Activated CD4-positive, alpha-beta T cell treated with anti-CD3 and anti-CD28 coated beads, Interleukin-2, amount 10 ng/mL, durations not matched to agents 7 days and 5 days (primary cell): ENCODE measurements at regions not wholly inside any gene's neighbourhood (a gene's known extent, or its start where the extent isn't known, plus 50 kb on each side); places are given as distances from the start of the nearest gene placed in this dataset.

Experiments
- CTCF ChIA-PET: fragments of 350-600 bp; sonication (Branson Sonifier 250); formaldehyde crosslinking; loops from one replicate; lab custom pipeline; 2021; ENCODE audit warnings: antibody characterized with exemption; lab: Charles Lee
- POLR2A ChIA-PET: fragments of 350-600 bp; sonication (Branson Sonifier 250); formaldehyde crosslinking; loops from one replicate; lab custom pipeline; 2021; ENCODE audit warnings: antibody characterized with exemption; lab: Charles Lee
- DNase-seq: peaks from one replicate; pipeline ENCODE4 v3.0.0-alpha.2; 2020
- H3K27ac Mint-ChIP-seq: one replicate; pipeline ENCODE4 v1.8.0; 2021; ENCODE audit warnings: mild to moderate bottlenecking, moderate library complexity, mixed read lengths
- H3K27me3 Mint-ChIP-seq: one replicate; pipeline ENCODE4 v1.8.0; 2021; ENCODE audit warnings: mixed read lengths
- H3K36me3 Mint-ChIP-seq: one replicate; pipeline ENCODE4 v1.8.0; 2021; ENCODE audit warnings: low read depth, mixed read lengths
- H3K4me1 Mint-ChIP-seq: one replicate; pipeline ENCODE4 v1.8.0; 2021; ENCODE audit warnings: mixed read lengths
- H3K4me3 Mint-ChIP-seq: one replicate; pipeline ENCODE4 v1.8.0; 2021; ENCODE audit warnings: mild to moderate bottlenecking, moderate library complexity, mixed read lengths
- H3K9me3 Mint-ChIP-seq: one replicate; pipeline ENCODE4 v1.8.0; 2021; ENCODE audit warnings: mixed read lengths

DNA sequence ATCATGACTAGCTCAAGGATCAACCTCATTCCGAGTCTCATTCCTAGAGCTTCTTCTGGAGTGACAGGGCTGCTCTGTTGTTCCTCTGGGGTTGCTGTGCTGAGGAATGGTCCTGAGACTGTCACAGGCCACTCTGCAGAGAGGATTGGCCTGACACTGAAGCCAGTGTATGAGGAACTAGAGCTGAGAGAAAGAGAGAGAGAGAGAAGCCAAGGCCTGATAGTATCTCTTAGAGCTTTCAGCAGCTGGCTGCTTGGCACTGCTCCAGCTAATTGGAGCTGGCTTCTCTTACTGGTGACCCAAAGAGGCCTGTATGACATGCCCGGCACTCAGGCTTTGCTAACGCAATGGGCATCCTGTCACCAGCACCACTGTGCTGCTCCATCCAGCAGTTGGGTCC is 73.4 kb upstream of the FLT1 start:
- no peaks in the 10 kb centered on the region for H3K9me3 Mint-ChIP-seq
- H3K4me3 Mint-ChIP-seq = no peak overlapping the region
- no peaks in the 10 kb centered on the region for H3K27me3 Mint-ChIP-seq
- POLR2A ChIA-PET = no interaction called here
- H3K27ac Mint-ChIP-seq = no peak overlapping the region
- no peak for DNase-seq
- H3K4me1 Mint-ChIP-seq = no peaks in the 10 kb centered on the region
- no peaks in the 10 kb centered on the region for H3K36me3 Mint-ChIP-seq
- CTCF ChIA-PET = interaction anchor here (1.2 kb wide), 1 partner anchor 25 kb away, joined by 3 read pairs; no protein-coding TSS in a partner anchor

DNA sequence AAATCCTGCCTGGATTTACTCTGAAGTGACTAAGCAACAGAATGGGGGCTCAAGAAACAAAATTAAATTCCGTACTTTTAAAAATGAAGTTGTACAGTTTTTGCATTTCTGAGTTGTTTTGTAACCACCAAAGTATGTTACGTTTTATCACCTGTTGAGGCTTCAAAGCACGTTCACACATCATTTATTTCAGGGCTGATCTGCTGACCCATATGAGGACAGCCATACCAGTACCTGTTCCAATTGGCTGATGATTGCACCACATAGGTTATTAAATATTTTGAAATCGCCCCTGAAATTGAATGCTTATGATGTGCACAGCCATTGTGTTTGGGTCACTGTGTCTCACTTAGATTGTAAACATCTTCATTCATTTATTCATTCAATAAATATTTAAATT is 72.0 kb upstream of the FLT1 start:
- Mint-ChIP-seq H3K4me1 (no peaks in the 10 kb centered on the region), H3K36me3 (no peaks in the 10 kb centered on the region), H3K27me3 (no peaks in the 10 kb centered on the region), H3K27ac (no peak overlapping the region), H3K9me3 (no peaks in the 10 kb centered on the region), H3K4me3 (no peak overlapping the region)
- CTCF ChIA-PET = no interaction called here
- POLR2A ChIA-PET = no interaction called here
- no peak for DNase-seq

DNA sequence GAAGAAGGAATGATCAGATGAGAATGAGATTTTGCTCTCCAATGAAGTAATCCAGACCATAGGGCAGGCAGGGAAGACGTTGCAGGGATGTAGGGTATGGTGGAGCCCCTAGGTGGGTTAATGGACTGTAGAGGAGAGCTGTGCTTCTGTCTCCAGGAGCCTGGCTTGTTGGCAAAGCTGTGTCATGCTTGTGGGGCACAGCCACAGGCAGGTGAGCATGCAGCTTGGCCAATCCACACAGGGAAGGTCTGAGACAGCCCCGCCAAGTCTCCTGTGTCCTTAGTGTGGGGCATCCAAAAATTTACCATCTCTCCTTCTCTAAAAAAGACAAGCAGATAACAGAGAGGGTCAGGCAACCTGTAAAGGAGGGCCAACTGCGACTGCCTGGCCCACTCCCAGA is 71.4 kb upstream of the FLT1 start:
- no peak for DNase-seq
- Mint-ChIP-seq H3K27ac (peak overlapping the region; percentile 17), H3K36me3 (no peaks in the 10 kb centered on the region), H3K4me3 (no peak overlapping the region), H3K9me3 (no peaks in the 10 kb centered on the region), H3K27me3 (no peaks in the 10 kb centered on the region), H3K4me1 (no peaks in the 10 kb centered on the region)
- POLR2A ChIA-PET = no interaction called here
- CTCF ChIA-PET = no interaction called here

DNA sequence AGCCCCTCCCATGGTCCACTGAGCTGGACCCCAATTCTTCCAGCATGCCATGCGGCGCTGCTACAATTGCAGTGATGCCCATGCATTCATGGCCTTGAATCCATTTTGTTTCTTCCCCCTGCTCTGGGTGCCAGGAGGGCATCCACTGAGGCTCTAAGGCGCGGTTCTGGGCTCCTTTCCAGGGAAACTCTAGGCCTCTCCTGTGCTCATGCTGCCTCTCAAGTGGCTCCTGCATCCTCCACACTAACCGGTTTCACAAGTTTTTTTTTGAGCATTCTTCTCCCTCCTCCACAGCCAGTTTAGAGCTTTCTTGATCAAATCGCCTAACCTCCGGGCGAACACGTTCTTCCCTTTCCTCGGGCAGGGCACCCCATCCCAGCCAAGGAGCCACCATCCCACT is 69.1 kb upstream of the FLT1 start:
- H3K36me3 Mint-ChIP-seq = no peaks in the 10 kb centered on the region
- H3K9me3 Mint-ChIP-seq = no peaks in the 10 kb centered on the region
- DNase-seq = no peak
- no peaks in the 10 kb centered on the region for H3K4me1 Mint-ChIP-seq
- ChIA-PET CTCF (no interaction called here), POLR2A (no interaction called here)
- H3K27ac Mint-ChIP-seq = no peak overlapping the region
- no peak overlapping the region for H3K4me3 Mint-ChIP-seq
- peaks cover 3% of the 10 kb centered on the region for H3K27me3 Mint-ChIP-seq

DNA sequence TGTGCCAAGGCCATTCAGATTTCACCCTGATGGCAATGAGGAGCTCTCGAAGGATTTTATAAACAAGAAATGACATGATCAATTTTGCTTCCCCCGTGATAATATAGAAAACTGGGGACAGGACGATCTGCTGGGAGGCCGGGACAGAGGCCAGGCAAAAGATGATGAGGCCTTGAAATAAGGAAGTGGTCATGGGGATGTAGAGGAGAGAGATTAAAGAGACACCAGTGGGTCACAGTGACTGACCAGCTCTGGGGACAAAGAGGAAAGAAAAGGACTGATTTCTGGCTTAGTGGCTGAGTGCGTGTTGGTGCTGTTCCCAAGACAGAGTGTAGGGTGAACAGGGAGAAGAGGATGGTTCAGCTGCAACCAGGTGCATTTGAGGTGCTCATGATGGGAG is 68.7 kb upstream of the FLT1 start:
- no peak for DNase-seq
- no peak overlapping the region for H3K27ac Mint-ChIP-seq
- ChIA-PET CTCF (no interaction called here), POLR2A (no interaction called here)
- no peaks in the 10 kb centered on the region for H3K9me3 Mint-ChIP-seq
- no peak overlapping the region for H3K4me3 Mint-ChIP-seq
- no peaks in the 10 kb centered on the region for H3K4me1 Mint-ChIP-seq
- no peaks in the 10 kb centered on the region for H3K36me3 Mint-ChIP-seq
- H3K27me3 Mint-ChIP-seq = peaks cover 3% of the 10 kb centered on the region

DNA sequence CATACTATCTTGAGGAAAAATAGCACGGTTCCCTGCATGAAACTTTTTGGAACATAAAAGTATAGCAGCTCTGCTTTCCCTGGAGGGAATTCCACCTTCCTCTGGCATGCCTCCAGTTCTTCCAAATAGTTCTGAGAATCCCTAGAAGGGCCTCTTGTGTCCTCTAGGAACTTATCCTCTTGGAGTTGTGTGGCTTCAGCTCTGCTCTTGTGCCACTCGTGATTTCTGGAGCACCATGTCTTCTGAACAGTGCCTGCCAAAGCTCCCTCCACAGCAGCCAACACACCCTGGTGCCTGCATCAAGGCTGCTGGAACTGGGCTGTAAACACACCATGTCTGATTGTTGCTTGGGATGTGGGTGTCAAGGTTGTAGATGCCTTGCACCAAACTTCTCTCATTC is 65.7 kb upstream of the FLT1 start:
- DNase-seq = no peak
- Mint-ChIP-seq H3K4me1 (no peaks in the 10 kb centered on the region), H3K27ac (no peak overlapping the region), H3K4me3 (no peak overlapping the region), H3K9me3 (no peaks in the 10 kb centered on the region), H3K27me3 (peaks cover 5% of the 10 kb centered on the region), H3K36me3 (no peaks in the 10 kb centered on the region)
- ChIA-PET POLR2A (no interaction called here), CTCF (no interaction called here)

DNA sequence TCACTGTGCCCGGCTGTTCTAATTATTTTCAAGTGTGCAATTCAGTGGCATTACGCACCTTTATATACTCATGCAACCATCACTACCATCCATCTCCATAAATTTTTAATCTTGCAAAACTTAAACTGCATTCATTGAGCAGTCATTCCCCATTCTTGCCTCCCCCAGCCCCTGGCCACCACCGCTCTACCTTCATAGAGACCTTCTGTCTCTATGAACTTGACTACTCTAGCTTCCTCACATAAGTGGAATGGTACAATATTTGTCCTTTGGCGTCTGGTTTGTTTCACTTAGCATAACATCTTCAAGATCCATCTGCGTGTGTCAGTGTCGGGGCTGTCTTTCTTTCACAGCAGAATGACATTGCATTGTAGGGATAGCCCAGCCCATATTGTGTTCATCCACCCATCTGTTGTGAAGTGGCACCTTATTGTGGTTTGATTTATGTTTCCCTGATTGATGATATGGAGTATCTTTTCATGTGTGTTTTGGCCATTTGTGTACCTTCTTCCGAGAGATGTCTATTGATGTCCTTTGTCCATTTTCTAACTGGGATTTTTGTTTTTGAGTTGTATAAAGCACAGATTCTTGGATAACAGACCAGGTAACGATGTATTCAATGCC is 64.8 kb upstream of the FLT1 start:
- Mint-ChIP-seq H3K36me3 (no peaks in the 10 kb centered on the region), H3K27me3 (peaks cover 5% of the 10 kb centered on the region), H3K9me3 (no peaks in the 10 kb centered on the region), H3K4me3 (no peak overlapping the region), H3K4me1 (no peaks in the 10 kb centered on the region), H3K27ac (no peak overlapping the region)
- CTCF ChIA-PET = no interaction called here
- POLR2A ChIA-PET = no interaction called here
- DNase-seq = no peak

DNA sequence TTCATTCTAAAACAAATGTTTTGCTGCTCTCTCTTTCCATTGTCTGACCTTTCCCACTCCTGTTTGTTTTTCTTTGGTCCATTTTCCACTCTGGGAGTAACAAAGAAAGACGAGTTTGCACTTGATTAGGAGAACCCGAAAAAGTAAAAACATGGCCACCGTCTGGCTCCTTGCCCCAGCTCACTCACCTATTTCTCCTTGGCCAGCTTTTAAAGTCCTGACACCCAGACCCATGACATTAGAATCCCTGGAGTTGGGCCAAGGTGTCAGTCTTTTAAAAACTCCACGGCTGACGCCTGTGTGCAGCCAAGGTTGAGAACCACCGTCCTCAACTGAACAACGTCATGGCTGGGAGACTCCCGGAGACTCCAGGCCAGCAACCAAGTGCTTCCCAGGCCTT is 63.6 kb upstream of the FLT1 start:
- Mint-ChIP-seq H3K36me3 (no peaks in the 10 kb centered on the region), H3K9me3 (no peaks in the 10 kb centered on the region), H3K27ac (no peak overlapping the region), H3K27me3 (peaks cover 5% of the 10 kb centered on the region), H3K4me1 (no peaks in the 10 kb centered on the region), H3K4me3 (no peak overlapping the region)
- DNase-seq = no peak
- ChIA-PET CTCF (no interaction called here), POLR2A (no interaction called here)

DNA sequence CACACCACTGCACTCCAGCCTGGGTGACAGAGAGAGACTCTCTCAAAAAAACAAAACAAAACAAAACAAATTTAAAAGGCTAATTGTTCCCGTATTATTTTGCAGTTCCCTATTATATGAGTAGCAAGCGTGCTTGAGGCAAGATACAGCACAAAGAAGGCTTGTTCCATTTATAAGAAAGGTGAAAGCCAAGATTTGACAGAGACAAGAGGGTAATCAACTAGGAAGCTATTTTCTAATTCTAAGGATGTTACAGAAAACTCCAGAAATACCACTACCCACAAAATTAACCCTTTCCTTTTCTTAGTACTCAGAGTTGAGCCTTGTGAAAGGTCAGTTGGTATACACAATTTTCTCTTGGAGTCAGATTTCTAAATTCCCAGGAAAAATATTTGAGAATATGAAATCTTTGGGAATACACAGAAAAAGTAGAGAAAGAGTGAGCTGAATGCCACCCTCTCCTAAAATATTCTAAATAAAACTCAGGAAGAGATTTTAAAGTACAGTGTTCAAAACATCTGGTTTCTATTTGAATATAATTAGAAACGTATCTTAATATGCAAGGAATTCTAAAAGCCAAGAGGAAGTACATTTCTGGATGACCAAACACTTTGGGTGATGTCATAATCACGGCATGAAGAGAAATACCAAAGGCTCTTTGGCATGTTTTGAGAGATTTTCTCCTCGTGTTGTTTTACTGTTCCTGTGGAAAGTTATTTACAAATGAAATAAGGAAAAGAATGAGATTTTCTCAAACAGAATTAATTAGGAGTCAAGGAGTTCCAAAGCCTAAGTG is 63.0 kb upstream of the FLT1 start:
- DNase-seq = no peak
- CTCF ChIA-PET = no interaction called here
- Mint-ChIP-seq H3K9me3 (no peaks in the 10 kb centered on the region), H3K4me1 (no peaks in the 10 kb centered on the region), H3K4me3 (no peak overlapping the region), H3K27me3 (peaks cover 5% of the 10 kb centered on the region), H3K27ac (no peak overlapping the region), H3K36me3 (no peaks in the 10 kb centered on the region)
- POLR2A ChIA-PET = no interaction called here

DNA sequence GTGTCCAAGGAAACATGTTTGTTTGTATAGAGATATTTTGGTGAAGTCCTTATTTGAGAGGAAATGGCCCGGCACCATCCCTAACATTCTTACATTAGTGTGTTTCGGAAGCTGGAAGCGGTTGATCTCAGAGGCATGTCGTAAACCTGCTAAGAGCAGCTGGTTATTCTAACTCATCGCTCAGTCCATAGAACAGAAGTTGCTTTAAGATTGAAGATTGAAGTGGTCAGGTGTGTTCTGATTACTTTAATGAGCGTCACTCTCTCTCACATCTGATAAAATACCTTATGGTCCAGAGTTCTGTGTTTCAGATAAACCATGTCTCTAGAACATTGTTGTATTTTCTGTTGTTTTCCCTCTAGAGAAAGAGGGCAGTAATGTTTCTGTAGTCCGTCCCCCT is 60.2 kb upstream of the FLT1 start:
- Mint-ChIP-seq H3K27me3 (peaks cover 2% of the 10 kb centered on the region), H3K27ac (no peak overlapping the region), H3K36me3 (no peaks in the 10 kb centered on the region), H3K4me3 (no peak overlapping the region), H3K9me3 (no peaks in the 10 kb centered on the region), H3K4me1 (no peaks in the 10 kb centered on the region)
- no peak for DNase-seq
- CTCF ChIA-PET = interaction anchor here (0.5 to 1.6 kb wide), 2 partner anchors 9 to 196 kb away, joined by 3 to 4 read pairs; no protein-coding TSS in a partner anchor
- POLR2A ChIA-PET = no interaction called here

DNA sequence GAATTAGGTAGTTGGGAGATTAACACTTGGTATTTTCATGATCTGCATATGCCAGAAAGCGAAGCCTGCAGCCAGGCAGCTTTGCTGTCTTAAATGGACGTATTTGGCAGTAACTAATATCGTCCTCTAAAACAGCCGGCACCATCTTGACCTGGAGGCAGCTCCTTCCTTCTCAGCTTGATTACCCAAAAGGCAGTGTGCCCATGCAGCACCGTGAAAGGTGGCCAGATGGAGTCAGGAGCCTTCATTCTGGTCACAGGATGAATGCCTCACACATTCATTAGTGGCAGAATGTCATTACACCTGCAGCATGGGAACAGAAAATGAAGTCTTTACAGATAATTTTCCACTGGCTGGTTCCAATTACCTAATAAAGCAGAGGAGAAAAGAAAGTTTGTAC is 59.0 kb upstream of the FLT1 start:
- H3K27ac Mint-ChIP-seq = no peak overlapping the region
- no peak overlapping the region for H3K4me3 Mint-ChIP-seq
- no peaks in the 10 kb centered on the region for H3K4me1 Mint-ChIP-seq
- H3K9me3 Mint-ChIP-seq = no peaks in the 10 kb centered on the region
- peaks cover 2% of the 10 kb centered on the region for H3K27me3 Mint-ChIP-seq
- no peaks in the 10 kb centered on the region for H3K36me3 Mint-ChIP-seq
- CTCF ChIA-PET = no interaction called here
- POLR2A ChIA-PET = interaction anchor here (0.6 kb wide), 1 partner anchor 9 kb away, joined by 3 read pairs; no protein-coding TSS in a partner anchor
- no peak for DNase-seq

DNA sequence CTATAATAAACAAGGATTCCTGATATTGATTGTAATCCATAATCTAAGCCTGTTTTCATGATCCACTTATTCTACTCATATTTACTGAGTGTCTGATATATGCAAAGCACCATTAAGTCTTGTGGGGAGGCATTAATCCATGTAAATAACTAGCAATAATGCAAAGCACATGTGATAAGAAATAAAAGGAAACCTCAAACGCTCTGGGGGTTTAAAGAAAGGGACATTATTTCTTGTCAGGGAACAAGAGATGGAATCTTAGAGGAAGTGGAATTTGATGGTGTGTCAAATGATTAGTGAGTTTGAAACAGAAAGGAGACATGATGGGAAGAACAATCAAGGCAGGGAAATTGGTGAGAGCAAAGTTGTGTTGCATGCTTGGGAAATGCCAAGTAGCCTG is 57.4 kb upstream of the FLT1 start:
- no peak for DNase-seq
- ChIA-PET POLR2A (no interaction called here), CTCF (no interaction called here)
- H3K27me3 Mint-ChIP-seq = peaks cover 2% of the 10 kb centered on the region
- H3K9me3 Mint-ChIP-seq = no peaks in the 10 kb centered on the region
- no peak overlapping the region for H3K4me3 Mint-ChIP-seq
- H3K27ac Mint-ChIP-seq = no peak overlapping the region
- no peaks in the 10 kb centered on the region for H3K4me1 Mint-ChIP-seq
- H3K36me3 Mint-ChIP-seq = no peaks in the 10 kb centered on the region

DNA sequence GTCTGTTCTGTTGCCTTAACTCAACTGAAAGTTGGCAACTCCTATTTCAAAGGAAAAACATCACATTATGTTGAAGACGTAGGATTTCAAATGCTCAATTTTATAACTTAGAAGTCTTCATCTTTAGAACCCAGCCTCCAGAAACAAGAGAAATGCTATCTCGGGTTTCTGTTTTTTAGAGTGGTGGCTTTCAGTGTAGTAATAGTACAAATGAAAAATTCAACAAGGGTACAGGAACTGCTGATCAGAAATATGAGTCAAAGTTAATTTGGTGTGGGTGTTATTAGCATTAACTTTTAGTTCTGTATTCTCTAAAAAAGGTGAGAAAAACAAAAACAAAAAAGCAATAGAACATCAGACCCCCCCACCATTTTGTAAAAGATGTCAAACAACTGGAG is 56.6 kb upstream of the FLT1 start:
- ChIA-PET CTCF (no interaction called here), POLR2A (no interaction called here)
- no peaks in the 10 kb centered on the region for H3K9me3 Mint-ChIP-seq
- no peaks in the 10 kb centered on the region for H3K4me1 Mint-ChIP-seq
- H3K27me3 Mint-ChIP-seq = peaks cover 2% of the 10 kb centered on the region
- no peak overlapping the region for H3K27ac Mint-ChIP-seq
- H3K36me3 Mint-ChIP-seq = no peaks in the 10 kb centered on the region
- DNase-seq = no peak
- H3K4me3 Mint-ChIP-seq = no peak overlapping the region
